Activated CD8-positive, alpha-beta memory T cell treated with anti-CD3 and anti-CD28 coated beads for 24 hours (primary cell): ENCODE measurements at regions not wholly inside any gene's neighbourhood (a gene's known extent, or its start where the extent isn't known, plus 50 kb on each side); places are given as distances from the start of the nearest gene placed in this dataset.

Experiments used
- DNase-seq: peaks from one replicate; pipeline ENCODE4 v3.0.0-alpha.2; 2020

DNA sequence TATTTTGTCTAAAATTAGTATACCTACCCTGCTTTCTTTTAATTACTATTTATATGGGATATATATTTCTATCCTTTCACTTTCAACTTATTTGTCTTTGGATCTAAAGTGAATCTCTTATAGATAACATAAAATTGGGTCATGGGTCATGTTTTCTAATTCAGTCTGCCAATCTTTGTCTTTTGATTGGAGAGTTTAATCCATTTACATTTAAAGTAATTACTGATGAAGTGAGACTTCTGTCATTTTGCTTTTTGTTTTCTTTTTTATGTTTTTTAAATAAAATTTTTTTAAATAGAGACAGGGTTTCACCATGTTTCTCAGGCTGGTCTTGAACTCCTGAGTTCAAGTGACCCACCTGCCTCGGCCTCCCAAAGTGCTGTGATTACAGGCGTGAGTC, 50.5 kb upstream of the PRDM1 start:
- no peak for DNase-seq

DNA sequence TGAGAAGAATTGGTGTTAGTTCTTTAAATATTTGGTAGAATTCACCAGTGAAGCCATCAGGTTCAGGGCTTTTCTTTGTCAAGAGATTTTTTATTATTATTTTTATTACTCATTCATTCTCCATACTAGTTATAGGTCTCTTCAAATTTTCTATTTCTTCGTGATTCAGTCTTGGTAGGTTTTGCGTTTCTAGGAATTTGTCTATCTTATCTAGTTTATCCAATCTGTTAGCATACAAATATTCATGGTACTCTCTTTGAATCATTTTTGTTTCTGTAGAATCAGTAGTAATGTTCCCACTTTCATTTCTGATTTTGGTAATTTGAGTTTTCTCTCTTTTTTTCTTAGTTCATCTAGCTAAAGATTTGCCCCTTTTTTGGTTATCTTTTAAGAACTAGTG, 52.3 kb upstream of the PRDM1 start:
- DNase-seq = no peak

DNA sequence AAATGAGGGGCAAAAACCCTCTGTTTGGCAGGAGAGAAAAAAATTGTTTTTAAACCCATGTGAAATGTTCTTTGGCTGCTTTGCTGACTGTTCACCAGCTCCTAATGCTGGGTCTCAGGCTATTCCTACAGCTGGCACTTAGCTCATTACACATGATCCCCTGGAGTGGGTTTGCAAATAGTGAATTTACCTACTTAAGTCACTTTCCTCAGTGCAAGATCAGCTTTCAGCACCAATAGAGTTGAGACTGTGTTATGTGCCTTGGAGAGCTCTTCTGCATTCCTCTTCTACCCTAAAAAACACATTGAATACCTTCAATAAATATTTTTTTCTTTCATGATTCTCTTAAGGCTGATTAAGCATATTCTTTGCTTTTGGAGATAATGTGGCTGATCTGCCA, 58.4 kb upstream of the PRDM1 start:
- DNase-seq = no peak

DNA sequence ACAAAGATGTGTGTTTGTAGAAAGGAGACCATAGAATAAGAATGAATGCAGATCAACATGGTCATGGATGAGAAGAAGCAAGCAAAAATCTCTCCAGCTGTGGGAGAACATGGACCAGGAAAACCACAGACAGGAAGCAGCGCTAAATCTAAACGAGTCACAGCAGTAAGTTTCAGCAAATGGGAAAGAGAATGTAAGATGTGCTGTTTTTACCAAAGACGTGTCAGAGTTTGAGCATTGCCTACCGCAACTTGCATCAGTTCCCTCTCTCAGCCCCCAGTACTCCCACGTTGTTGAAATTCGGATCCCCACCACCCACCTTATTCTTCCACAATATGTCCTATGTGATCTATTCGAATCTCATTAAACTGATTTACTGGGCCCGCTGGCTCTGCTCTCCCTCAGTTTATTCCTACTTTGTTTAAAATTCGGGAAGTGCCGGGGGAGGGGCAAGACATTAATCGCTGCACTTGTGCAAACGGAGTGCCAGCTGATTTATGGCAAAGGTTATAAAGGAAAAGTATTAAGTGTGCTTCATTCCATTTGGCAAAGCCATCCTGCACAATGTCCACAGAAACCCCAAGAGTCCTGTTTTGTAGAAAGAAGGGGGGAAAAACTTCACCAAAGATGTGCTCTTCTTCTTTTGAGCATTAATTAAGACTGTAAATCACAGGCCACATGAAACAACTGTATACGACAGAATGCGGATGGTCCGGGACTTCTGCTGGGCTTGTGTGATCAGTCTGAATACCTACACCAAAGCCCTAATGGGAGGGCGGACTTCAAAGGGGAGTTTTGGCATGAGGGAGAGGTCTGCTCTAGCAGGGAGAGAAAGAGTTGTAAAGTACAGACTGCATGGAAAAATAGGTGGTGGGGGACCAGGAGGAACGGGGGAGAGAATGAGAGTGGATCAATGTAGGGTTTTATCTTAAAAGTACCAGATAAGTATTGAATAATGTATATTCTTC, 59.1 kb upstream of the PRDM1 start:
- no peak for DNase-seq

DNA sequence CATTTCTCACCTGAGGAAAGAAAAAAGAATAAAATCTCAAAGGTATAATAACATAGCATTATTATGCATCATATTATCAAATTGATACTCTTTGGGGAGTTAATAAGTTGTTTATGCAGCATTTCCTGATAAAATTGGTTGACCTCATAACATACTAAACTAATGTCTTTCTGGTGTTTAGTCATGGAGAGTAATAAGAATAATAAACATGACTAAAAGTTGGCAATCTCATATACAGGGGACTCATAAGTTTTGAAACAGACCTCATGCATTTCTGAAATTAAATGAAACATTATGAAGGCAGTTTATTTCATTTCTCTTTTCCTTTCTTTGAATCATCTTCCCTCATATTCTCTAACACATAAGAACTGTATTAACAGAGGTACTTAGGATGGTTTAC, 60.5 kb upstream of the PRDM1 start:
- no peak for DNase-seq

DNA sequence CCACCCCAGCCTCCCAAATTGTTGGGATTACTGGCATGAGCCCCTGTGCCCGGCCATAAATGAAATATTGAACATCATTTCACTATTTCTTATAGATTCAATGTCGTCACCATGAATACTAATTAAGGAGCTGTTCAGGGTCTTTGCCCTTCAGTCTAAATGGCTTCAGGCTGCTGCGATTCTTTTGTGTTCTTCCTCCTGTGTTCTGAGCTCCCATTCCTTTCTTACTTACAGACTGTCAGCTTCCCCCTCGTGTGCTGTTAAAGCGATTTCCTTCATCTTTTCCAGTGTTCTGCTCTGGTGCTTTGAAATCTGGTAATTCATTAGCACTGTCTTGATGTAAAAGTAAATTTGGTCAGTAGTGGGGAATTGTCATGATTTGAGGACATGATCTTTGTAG, 63.3 kb upstream of the PRDM1 start:
- DNase-seq = no peak

DNA sequence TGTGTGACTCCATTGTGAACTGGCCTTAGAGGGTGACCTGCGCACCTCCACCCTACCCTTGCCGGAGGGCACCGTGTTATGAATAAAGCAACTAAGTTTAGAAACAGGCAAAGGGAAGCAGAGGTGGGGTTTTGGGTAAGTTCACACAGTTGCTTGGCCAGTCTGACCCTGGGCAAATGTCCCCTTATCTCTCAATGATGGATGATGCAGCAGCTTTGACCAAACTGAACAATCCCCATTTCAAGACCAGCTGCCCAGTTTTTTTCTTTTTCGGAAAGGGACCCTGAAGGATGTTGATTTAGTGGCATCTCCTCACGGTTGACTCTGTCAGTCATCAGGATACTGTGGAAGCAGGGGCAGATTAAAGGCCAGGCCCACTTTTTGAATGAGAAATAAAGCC, 68.7 kb upstream of the PRDM1 start:
- DNase-seq = no peak

DNA sequence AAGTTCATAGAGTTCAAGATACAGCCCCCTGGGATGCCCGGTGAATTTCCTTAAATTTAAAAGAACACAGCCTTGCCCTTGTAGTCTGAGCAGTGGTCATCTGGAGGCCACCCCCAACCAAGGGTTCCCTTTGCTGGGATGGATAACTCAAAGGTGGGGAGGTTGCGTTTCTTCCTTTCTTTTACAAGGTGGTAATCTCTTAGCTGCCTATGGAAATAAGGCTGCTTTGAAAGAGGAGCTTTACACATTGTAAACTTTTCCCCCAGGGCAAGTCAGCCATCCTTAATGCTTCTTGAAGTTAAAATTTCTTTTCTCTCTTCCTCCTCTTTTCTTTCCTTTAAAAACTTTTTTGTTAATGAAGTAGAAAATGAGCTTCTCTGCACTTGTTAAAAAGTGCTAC, 71.2 kb upstream of the PRDM1 start:
- no peak for DNase-seq

DNA sequence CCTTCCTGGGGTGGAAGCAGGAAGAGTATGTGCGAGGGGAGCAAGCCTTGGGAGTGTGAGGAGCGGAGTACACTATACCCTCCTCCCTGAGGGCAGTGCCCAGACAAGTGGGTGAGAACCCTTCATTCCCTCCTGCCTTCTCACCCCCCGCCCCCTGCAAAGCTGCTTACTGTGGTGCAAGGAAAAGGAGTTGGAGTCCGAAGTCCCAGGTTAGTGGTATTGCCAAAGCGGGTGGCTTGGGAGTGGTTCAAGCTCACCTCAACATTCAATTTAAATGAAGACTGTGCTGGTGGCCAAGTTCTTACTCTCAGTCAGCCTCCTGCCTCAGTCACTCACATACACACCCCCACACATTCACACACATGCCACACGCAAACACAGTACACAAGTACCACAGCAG, 74.7 kb upstream of the PRDM1 start:
- DNase-seq = no peak

DNA sequence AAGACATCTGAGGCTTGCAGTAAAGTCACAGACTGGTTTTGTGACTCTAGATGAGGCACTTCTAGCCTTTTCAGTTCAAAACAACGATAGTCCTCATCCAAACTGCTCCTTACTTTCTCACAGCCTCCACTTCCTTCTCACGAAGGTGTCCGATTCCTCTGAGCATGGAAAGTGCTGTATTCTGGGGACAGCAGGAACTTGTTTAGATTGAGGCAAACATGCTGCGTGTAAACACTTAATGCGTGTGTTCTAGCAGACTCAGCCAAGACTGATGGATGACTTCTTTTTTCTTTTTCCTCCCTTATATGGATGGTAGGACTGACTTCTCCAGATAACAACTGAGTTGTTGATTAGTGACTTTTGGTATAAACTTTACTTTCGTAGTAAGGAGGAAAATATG, 80.2 kb upstream of the PRDM1 start:
- no peak for DNase-seq

DNA sequence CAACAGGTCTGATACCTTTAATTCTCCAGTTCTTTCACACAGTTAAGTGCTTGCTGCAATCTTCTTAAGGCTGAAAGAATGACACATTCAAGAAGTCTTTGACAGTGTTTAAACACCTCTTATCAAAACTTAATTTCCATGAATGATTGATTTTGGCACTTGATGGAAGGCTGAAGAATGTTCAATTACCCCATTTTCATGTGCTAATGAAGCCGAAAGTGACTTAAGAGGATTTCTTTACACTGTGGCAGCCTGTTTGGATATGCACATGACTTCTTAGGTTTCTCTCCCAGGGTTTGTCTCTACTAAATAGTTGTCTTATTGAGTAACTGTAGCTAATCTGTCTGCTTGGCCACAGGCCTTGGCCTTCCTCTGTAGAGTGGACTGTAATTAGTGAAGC, 81.1 kb upstream of the PRDM1 start:
- no peak for DNase-seq

DNA sequence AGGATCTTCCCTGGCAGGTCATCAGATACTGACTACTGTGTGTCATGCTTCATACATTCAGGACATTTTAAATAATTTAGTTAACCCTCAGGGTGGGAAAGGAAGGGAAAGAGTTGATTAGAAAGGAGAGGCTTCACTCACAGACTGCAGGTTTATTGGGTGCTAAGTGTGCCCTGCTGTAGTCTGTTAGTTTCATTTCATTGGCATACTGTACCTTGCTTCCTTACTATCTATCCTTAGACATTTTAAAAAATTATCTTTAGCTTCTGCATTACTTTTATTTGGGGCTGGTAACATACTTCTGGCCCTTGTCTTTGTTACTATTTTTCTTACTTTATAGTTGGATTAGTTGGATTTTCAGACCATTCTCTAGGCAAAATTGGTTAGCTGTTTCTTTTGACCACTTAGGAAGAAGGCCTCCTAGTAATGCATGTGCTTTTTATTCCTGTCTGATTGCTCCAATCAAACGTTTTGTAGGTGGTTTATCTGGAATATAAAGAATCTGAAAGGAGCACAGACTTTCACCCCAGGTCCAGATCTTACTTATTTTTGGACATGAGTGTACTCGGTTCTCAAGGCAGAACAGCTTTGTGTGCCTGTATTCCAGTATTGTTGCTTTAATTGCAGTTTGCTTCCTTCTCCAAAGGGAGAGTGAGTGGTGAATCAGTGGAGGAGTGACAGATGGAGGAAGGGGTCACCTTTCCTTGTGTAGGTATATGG, 82.7 kb upstream of the PRDM1 start:
- DNase-seq = no peak

DNA sequence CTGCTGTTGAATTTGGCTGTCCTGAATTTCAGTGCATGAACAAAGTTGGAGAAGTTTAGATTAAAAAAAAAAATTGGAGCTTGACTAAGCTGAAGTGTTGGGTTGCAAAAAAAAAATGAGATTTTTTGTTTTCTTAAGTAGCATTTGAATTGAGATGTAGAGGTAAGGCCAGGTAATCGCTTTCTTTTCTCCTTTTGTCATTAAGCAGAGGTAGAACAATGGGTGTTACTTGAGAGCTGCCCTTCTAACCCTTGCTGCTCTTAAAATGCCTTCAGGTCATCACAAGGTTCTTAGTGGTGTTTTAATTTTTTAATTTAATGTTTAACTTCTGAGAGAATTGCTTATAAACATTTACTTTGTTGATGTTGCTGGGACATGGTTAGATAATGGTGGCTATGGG, 84.1 kb upstream of the PRDM1 start:
- DNase-seq = no peak

DNA sequence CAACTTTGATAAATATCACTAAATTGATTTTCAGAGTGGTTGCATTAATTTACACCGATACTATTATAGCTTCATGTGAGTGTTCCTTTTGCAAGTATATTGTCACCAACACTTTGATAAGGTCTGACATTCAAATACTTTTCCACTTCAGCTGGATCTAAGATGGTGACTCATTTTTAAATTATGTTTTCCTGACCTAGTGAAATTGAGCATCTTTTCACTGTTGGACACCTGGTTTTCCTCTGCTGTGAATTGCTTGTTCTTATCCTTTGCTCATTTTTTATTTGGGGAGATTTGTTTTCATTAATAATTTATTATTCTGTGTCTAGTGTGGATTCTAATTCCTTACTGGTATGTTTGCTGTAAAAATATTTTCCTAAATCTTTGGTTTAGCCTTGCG, 85.2 kb upstream of the PRDM1 start:
- DNase-seq = no peak

DNA sequence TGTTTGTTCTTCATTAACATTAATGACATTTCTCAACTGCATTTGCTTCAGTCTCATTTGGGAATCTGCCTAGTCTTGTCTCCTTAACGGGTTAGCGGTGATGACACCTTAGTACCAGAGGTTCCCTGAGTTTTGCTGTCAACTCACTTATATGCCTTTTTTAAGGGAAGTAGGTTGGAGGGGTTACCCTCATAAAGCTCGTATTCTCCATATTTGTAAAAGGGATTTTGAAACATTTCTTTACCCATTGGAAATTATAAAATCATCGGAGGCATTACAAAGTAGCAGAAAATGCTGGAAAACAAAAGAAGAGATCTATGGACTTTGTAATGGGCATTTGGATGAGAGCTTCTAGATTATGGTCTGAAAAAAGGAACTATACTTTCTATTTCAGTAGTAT, 88.7 kb upstream of the PRDM1 start:
- DNase-seq = no peak

DNA sequence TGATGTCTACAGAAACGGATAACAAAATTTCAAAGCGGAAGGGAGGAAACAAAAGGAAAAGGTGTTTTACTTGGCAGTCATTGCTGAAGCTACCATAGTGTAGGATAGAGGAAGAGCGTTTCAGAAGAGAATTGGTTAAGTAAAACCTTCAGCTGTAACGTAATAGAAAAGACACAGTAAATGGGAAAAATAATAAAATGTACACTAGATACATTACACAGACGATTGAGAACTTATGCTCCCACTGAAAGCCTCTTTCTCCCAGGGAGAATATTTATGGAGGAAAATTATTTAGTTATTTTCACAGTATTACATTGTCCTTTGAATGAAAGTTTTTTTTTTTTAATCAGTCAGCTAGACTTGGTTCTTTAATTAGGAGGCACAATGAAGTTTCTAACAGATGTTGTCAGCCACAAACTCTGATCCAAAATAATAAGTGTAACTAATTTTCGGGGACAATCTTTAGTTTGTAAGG, 90.7 kb upstream of the PRDM1 start:
- no peak for DNase-seq

DNA sequence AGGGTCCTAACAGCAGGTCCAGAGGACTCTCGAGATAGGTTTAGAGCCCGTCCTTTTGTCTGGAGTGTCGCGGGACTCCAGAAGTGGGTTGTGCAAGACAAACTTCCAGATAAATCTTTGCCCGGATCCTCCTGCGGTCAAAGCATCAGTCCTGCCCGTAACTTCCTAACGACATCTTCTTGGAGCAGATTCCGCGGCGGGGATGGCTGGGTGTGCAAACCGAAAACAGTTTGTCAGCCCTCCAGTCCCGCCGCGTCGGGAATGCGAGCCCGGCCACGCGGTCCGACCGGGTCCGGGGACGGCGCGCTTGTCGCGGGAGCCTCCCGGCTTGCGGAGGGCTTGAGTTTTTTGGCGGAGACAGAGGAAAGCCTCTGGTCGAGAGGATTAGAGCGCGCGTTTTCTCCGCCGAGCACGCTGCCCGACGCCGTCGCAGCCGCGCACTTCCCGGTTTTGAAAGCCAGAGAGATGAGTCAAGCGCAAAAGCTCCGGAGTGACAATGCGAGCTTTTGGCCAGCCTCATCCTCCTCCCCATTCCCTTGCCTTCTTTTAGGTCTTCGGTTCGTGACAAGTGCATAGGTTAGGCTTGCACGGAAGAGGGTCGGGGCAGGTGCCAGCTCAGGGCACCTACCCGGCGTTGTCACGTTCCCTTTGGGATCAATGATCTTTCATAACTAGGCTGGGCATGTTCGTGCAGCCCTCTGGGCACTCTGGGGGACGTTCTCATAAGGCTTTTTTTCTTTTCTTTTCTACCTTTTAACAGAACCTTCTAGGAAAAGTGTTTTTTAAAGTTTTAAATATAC, 91.3 kb upstream of the PRDM1 start:
- peak; percentile 82 for DNase-seq

DNA sequence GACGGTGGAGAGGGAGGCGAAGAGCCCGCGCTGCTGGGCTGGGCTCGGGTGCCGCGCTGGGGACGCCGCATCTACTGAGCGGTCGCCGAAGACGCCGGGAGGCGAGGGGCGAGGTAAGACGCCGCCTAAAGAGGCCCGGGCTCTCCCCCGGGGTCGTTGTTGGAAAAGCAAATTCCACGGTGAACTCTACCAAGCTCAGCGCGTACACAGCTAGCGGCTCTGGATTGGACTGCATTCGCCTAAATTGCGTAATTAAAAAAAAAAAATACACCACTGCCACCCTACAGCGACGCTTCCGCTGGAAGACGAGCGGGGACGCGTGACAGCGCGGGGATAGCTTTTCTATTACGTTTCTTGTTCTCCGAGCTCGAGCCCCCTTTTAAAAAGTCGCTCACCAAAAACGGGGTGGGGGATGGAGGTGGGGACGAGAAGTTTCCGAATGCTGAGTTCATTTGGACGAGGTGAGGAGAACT, 92.0 kb upstream of the PRDM1 start:
- peak; percentile 80 for DNase-seq

DNA sequence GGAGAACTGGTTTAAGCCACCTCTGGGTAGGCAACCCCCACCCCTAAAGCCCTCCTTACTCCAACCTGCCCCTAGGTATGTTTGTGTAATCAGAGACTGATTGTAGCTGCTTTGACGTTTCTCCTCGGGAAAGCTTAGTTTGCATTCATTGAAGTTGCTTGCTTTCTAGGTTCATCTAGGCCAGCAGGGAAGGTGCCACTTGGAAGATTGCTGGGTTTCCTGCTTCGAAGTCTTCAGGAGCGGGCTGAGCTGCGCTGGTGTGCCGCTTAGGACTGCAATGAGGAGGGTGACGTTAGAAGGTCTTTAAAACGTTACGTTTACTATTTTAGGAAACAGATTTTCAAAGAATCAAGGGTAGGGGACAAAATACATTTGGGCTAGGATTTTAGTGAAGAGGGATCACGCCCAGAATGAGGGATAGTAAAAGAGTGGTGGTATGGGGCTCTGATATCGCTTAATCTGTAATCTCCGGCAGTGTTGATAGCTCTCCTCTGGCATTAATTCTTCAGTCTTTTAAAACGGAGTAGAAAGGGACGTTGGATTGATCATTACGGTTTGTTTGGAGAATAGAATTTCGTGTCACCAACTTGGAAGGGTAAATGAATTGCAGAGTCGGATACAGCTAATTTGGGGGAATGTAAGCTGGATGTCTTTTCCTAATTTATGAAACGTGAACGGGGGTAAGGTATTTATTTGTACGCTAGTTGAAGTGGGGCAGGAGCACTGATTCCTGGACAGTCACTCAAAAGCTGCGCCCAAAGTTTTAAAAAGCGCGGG, 92.6 kb upstream of the PRDM1 start:
- DNase-seq = no peak

DNA sequence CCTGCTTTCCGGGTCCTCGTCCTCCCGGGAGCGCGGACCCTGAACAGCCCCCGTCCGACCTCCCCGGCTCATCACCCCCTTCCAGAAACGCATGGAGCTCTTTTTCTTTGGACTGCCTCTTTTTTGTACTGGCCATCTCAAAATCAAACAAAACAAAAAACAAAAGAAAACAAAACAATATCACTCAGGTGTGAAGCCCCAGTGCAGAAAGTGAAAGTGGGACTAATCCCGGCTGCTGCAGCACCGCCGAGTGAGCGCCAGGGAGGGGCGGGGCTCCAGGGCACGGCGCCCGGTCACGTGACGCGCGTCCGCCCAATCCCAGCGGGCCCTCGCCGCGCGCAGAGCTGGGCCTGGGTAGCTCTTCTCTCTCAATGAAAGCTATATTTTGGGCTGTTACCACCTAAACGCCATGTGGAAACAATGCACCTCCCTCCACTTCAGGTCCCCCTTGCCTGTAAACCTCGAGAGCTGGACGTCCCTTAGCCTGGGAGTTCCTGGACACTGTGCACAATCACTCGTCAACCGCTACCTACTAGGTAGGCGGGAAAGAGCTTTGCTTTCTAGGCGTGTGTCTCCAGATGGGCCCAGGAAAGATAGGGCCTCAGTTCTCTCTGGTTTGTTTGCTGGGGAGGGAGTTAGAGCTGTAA, 93.7 kb upstream of the PRDM1 start:
- peak; percentile 93 for DNase-seq

DNA sequence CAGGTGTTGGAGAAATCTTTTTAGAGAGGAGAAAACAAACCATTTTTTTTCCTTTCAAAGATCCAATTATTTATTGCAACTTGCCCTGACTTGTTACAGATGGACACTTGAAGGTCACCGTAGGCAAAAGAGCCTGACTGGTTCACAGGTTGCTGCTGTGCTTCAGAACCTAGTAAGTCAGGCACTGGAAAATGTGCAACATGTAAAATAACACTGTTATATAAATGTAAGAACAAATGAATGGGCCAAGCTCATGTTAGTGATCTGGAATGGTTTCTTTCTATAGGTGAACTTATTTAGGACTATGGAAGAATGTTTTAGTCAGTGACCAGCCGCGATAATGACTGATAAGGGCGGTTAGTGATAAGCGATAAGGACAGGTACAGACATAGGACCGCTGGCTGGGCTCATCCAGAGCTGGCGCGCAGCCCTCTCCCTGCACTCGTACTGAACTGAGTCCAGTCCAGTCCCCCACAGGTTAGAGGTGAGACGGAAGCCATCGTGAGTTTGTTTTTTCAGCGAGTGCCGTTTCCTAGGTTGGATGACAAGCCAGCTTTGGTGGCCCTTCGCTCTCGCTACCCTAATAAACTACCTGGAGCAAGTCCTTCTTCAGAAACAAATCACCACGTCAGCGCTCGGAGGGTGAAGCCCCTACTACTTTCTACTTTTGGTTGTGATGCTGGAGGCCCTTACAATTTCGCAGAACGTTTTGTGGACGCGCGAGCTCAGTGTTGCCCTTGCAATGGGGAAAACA, 94.4 kb upstream of the PRDM1 start:
- DNase-seq = no peak
